ENCODE measurements at regions not wholly inside any gene's neighbourhood (a gene's known extent, or its start where the extent isn't known, plus 50 kb on each side); places are given as distances from the start of the nearest gene placed in this dataset.

DNA sequence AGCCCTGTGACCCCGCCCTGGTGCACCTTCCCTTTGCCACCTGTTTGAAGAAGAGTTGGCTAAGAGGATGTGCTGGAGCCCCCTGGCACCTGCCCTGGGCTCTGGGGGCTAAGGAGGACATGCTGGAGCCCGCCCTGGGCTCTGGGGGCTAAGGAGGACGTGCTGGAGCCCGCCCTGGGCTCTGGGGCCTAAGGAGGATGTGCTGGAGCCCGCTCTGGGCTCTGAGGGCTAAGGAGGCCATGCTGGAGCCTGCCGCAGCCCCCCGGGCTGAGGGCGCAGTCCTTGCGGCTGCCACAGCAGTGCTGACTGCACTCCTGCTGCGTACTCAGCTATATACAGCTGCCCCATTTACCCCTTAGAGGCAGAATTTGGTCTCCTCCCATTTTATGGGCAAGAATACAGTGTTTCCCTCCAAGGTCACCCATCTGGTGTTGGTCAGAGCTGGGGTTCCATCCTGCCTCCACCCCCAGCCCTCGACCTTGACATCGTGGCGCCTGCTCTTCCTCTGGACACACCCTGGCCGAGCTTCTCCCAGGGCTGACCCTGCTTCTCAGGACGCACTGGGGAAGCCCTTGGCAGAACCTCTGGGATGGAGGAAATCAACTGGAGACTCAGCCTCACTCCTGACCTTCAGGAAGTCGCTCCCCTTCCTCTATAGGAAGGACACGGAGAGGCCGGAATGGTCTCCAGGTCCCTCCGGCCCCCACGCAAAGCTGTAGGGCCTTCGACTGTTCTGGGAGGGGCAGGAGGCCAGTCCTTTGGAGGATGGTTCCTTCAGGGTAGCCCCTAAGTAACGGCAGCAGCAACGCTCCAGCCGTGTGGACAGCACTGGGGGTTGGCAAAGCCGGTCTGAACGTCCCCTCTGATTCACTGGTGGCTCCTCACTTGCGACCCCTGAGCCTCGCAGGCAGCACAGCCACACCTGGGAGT is 65.0 kb upstream of the HPCAL1 start:
- Mint-ChIP-seq H3K27ac (no peak overlapping the region), H3K36me3 (peaks cover 0 to 3% of the 10 kb centered on the region in 2 donors), H3K4me3 (no peak overlapping the region), H3K9me3 (peaks cover 0 to 7% (median 0%) of the 10 kb centered on the region in 7 donors), H3K27me3 (ENCODE audit: low read depth in 3 of 3) (peaks cover 7 to 19% (median 8%) of the 10 kb centered on the region in 3 donors), H3K4me1 (peaks cover 9% of the 10 kb centered on the region)
- no peaks in the 10 kb centered on the region for H4K20me1 ChIP-seq (ENCODE audit: insufficient read depth, low read length)
- peaks cover 0 to 3% of the 10 kb centered on the region in 2 donors for H3K27me3 ChIP-seq (ENCODE audit: control insufficient read depth in 2 of 2, insufficient read depth in 2 of 2, low read length in 2 of 2)
- no peak overlapping the region for H3K27ac ChIP-seq (ENCODE audit: low read depth in 1 of 2, low read length in 2 of 2)
- H2AFZ ChIP-seq (ENCODE audit: insufficient read depth, low read depth, low read length, poor library complexity, severe bottlenecking): no peak overlapping the region
- H3K4me1 ChIP-seq (ENCODE audit: control insufficient read depth in 1 of 2, insufficient read depth in 2 of 2, low read length in 2 of 2): peaks cover 6 to 14% of the 10 kb centered on the region in 2 donors
- H3K9me3 ChIP-seq (replicated peaks in 1 of 2; ENCODE audit: control insufficient read depth in 1 of 2, insufficient read depth in 1 of 2, low read length in 2 of 2): no peaks in the 10 kb centered on the region
- intact Hi-C loops (cut with micrococcal nuclease): no loop called here
- WGBS (ENCODE audit: insufficient coverage): 90% methylated on average over 19 of the region's 28 CpGs
- H3K79me2 ChIP-seq (ENCODE audit: insufficient read depth, low read length): no peaks in the 10 kb centered on the region
- TF ChIP-seq CTCF (IDR thresholded peaks at IDR 0.05): no peak
- DNase-seq: no peak
- H3K9ac ChIP-seq (ENCODE audit: insufficient read depth, low read length, poor library complexity, severe bottlenecking): no peak overlapping the region
- H3K36me3 ChIP-seq (replicated peaks in 1 of 2; ENCODE audit: control insufficient read depth in 1 of 2, insufficient read depth in 2 of 2, low read length in 2 of 2): no peaks in the 10 kb centered on the region
- H3K4me3 ChIP-seq (replicated peaks in 1 of 3; ENCODE audit: low read depth in 2 of 3, low read length in 3 of 3): no peak overlapping the region
- H3K4me2 ChIP-seq (replicated peaks; ENCODE audit: extremely low read depth, low read length, poor library complexity, severe bottlenecking): no peak overlapping the region

DNA sequence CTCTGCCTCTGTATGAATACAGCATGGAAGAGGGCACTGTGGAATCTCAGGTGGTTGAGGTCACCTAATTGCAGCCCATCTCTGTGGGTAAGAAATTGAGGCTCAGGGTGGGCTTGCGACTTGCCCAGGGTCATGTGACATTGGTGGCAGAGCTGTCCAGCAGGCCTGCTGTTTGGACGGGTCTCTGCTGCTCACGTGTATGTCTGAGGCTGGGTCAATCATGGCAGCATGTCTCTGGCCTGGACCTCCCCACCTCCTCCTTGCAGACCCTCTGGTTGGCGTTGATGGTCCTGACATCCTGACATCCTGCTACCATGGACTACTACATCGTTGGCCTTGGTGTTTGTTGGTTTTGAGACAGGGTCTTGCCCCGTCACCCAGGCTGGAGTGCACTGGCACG is 64.3 kb upstream of the HPCAL1 start:
- TF ChIP-seq CTCF (IDR thresholded peaks at IDR 0.05): no peak

More for the DNA sequence above, 64.3 kb upstream of the HPCAL1 start:
- Histone ChIP-seq H2AFZ (ENCODE audit: insufficient read depth, low read depth, low read length, poor library complexity, severe bottlenecking) (no peak overlapping the region), H3K27ac (ENCODE audit: low read depth in 1 of 2, low read length in 2 of 2) (no peak overlapping the region), H4K20me1 (ENCODE audit: insufficient read depth, low read length) (no peaks in the 10 kb centered on the region), H3K27me3 (ENCODE audit: control insufficient read depth in 2 of 2, insufficient read depth in 2 of 2, low read length in 2 of 2) (peaks cover 0 to 3% of the 10 kb centered on the region in 2 donors), H3K79me2 (ENCODE audit: insufficient read depth, low read length) (no peaks in the 10 kb centered on the region), H3K9me3 (replicated peaks in 1 of 2; ENCODE audit: control insufficient read depth in 1 of 2, insufficient read depth in 1 of 2, low read length in 2 of 2) (no peaks in the 10 kb centered on the region), H3K4me3 (replicated peaks in 1 of 3; ENCODE audit: low read depth in 2 of 3, low read length in 3 of 3) (no peak overlapping the region), H3K4me1 (ENCODE audit: control insufficient read depth in 1 of 2, insufficient read depth in 2 of 2, low read length in 2 of 2) (peaks cover 6 to 14% of the 10 kb centered on the region in 2 donors), H3K4me2 (replicated peaks; ENCODE audit: extremely low read depth, low read length, poor library complexity, severe bottlenecking) (no peak overlapping the region), H3K36me3 (replicated peaks in 1 of 2; ENCODE audit: control insufficient read depth in 1 of 2, insufficient read depth in 2 of 2, low read length in 2 of 2) (no peaks in the 10 kb centered on the region), H3K9ac (ENCODE audit: insufficient read depth, low read length, poor library complexity, severe bottlenecking) (no peak overlapping the region)
- Mint-ChIP-seq H3K27me3 (ENCODE audit: low read depth in 3 of 3) (peaks cover 7 to 19% (median 9%) of the 10 kb centered on the region in 3 donors), H3K4me1 (peaks cover 9% of the 10 kb centered on the region), H3K9me3 (peaks cover 0 to 7% (median 0%) of the 10 kb centered on the region in 7 donors), H3K36me3 (peaks cover 0 to 3% of the 10 kb centered on the region in 2 donors), H3K4me3 (no peak overlapping the region), H3K27ac (no peak overlapping the region)
- WGBS (ENCODE audit: insufficient coverage): 100% methylated on average over 3 of the region's 7 CpGs
- no peak for DNase-seq
- intact Hi-C loops (cut with micrococcal nuclease): no loop called here

Measured in CD14-positive monocyte (primary cell).